Transverse colon (tissue), 4 donors: ENCODE measurements at regions not wholly inside any gene's neighbourhood (a gene's known extent, or its start where the extent isn't known, plus 50 kb on each side); places are given as distances from the start of the nearest gene placed in this dataset.
"Not testable (repeated sequence)": the region's sequence is repeated elsewhere in the genome, so short reads cannot be mapped to it uniquely, and the experiment has no call there.

Experiments
- DNase-seq: peaks from one replicate; pipeline ENCODE4 v3.0.0-alpha.2; 2019
- H3K27ac ChIP-seq, 4 donors: fragments of 200-600 bp; sonication (generic); 2 replicates each; pipeline ENCODE4 v1.5.1; 2016 to 2018; ENCODE audit warnings: inconsistent platforms in 4 of 4
- H3K27me3 ChIP-seq: fragments of 200-600 bp; sonication (generic); 2 replicates; pipeline ENCODE4 v1.5.1; 2017; ENCODE audit warnings: inconsistent platforms
- H3K36me3 ChIP-seq, 4 donors: fragments of 200-600 bp; sonication (generic); 2 replicates each; pipeline ENCODE4 v1.5.1; 2017 to 2019; ENCODE audit warnings: inconsistent platforms in 4 of 4
- H3K4me1 ChIP-seq, 4 donors: fragments of 200-600 bp; sonication (generic); 2 replicates each; pipeline ENCODE4 v1.5.1; 2017 to 2020; ENCODE audit warnings: inconsistent platforms in 4 of 4
- H3K4me3 ChIP-seq, 4 donors: fragments of 200-600 bp; sonication (generic); 1 replicate in 1 of 4; 2 replicates in 3 of 4; pipeline versions ENCODE4 v1.5.1 to v1.6.1; 2017 to 2019; ENCODE audit warnings: inconsistent platforms in 4 of 4
- H3K9me3 ChIP-seq, 2 donors: fragments of 200-600 bp; sonication (generic); 2 replicates each; pipeline ENCODE4 v1.5.1; 2017 to 2019; ENCODE audit warnings: inconsistent platforms in 2 of 2
- EP300 ChIP-seq: sonication (generic); formaldehyde crosslinking; IDR thresholded peaks from one replicate; pipeline ENCODE4 v1.6.1; 2017; ENCODE audit warnings: antibody characterized with exemption, low read depth
- POLR2A ChIP-seq: fragments of 450-650 bp; IDR thresholded peaks from one replicate; pipeline ENCODE4 v1.6.1; 2016; ENCODE audit warnings: antibody characterized with exemption, mild to moderate bottlenecking, moderate library complexity
- POLR2AphosphoS5 ChIP-seq, 3 donors: sonication (generic); formaldehyde crosslinking; IDR thresholded peaks; one replicate each; pipeline ENCODE4 v1.6.1; 2016; ENCODE audit warnings: antibody characterized with exemption in 3 of 3
- WGBS, 2 donors: methylation state at CpG; one replicate each; pipeline ENCODE4 v1.1.5; 2018; ENCODE audit warnings: low coverage in 1 of 2; 5-methylcytosine and 5-hydroxymethylcytosine counted together
- in situ Hi-C, 4 donors: fragments of 200-750 bp; cut with MboI; loops; one replicate each; pipeline versions ENCODE4 v1.15.0 to v1.15.1; 2017; ENCODE audit warnings: low sequenced_read_pairs in 3 of 4, low pct_ligation_motif_present in 1 of 4, low pct_unique_long_range_greater_than_20kb in 1 of 4
- intact Hi-C: fragments of 100-400 bp; cut with DNase I; formaldehyde crosslinking; loops from one replicate; pipeline ENCODE4 v1.15.1; 2023; ENCODE audit warnings: low total_unique reads
- TF ChIP-seq, protein P1 (sequence below), 5 experiments: fragments of 200-600 bp in 3 of 5; fragments of 450-650 bp in 2 of 5; sonication (generic) in 3 of 5; IDR thresholded peaks; 1 replicate in 2 of 5; 2 replicates in 3 of 5; pipeline ENCODE4 v1.5.1; 2016 to 2017; ENCODE audit warnings: antibody characterized with exemption in 5 of 5, inconsistent platforms in 3 of 5, mild to moderate bottlenecking in 2 of 5, moderate library complexity in 1 of 5

DNA sequence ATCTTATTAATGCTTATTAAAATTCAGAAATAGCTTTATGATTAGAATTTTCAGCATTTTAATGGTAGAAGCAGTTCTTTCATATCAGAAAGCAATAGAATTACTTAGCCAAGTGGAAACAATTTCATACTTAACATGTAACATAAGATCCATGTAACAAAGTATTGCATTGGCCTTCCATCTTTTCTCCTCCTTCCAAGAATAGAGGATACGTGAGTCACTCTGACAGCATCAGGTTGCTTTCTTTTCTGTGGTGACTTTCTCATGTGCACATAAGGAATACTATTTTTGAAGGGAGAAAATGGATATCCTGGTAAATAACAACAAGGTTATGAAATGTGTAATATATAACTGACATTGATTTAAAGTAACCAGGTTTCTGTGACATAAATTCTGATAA is 272.2 kb downstream of the ANXA1 start:
- no peak for TF ChIP-seq POLR2AphosphoS5 (IDR thresholded peaks at IDR 0.05)
- no peak for TF ChIP-seq POLR2A
- TF ChIP-seq, protein P1, sequence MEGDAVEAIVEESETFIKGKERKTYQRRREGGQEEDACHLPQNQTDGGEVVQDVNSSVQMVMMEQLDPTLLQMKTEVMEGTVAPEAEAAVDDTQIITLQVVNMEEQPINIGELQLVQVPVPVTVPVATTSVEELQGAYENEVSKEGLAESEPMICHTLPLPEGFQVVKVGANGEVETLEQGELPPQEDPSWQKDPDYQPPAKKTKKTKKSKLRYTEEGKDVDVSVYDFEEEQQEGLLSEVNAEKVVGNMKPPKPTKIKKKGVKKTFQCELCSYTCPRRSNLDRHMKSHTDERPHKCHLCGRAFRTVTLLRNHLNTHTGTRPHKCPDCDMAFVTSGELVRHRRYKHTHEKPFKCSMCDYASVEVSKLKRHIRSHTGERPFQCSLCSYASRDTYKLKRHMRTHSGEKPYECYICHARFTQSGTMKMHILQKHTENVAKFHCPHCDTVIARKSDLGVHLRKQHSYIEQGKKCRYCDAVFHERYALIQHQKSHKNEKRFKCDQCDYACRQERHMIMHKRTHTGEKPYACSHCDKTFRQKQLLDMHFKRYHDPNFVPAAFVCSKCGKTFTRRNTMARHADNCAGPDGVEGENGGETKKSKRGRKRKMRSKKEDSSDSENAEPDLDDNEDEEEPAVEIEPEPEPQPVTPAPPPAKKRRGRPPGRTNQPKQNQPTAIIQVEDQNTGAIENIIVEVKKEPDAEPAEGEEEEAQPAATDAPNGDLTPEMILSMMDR (IDR thresholded peaks at IDR 0.05) = no peak
- TF ChIP-seq EP300 = no peak
- Histone ChIP-seq H3K9me3 (no peaks in the 10 kb centered on the region), H3K27ac (no peak overlapping the region), H3K4me3 (no peak overlapping the region), H3K4me1 (no peaks in the 10 kb centered on the region), H3K27me3 (no peaks in the 10 kb centered on the region), H3K36me3 (no peaks in the 10 kb centered on the region)
- no peak for DNase-seq
- intact Hi-C loops (no loop called here), in situ Hi-C loops (no loop called here)
- 59 to 64% methylated on average over 1 of the region's 1 CpG for WGBS, 2 donors

DNA sequence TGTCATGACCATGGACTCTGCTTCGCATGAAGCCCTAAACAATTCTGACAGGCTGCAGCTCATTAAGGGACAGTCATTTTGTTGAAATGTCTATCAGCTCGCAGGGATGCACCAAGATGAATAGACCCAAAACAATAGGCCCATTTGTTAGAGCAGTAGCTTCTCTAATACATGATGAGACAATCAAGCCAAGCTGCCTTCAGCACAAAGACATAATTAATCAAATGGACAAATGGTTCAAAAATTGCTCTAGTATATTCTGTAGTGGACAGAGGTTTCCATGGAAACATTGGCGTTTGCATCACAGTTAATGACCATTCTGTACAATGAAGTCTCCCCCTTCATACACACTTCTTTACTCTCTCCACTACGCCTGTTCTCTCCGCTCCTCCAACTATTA is 274.6 kb downstream of the ANXA1 start:
- DNase-seq = no peak
- Histone ChIP-seq H3K4me1 (no peaks in the 10 kb centered on the region), H3K9me3 (no peaks in the 10 kb centered on the region), H3K4me3 (no peak overlapping the region), H3K27ac (no peak overlapping the region), H3K36me3 (no peaks in the 10 kb centered on the region), H3K27me3 (no peaks in the 10 kb centered on the region)
- TF ChIP-seq, protein P1 (IDR thresholded peaks at IDR 0.05) = no peak
- no peak for TF ChIP-seq POLR2A
- no peak for TF ChIP-seq POLR2AphosphoS5 (IDR thresholded peaks at IDR 0.05)
- no peak for TF ChIP-seq EP300
- intact Hi-C loops (no loop called here), in situ Hi-C loops (no loop called here)
- 40 to 44% methylated on average over 4 to 5 of the region's 5 CpGs for whole genome bisulfite sequencing, 2 donors

DNA sequence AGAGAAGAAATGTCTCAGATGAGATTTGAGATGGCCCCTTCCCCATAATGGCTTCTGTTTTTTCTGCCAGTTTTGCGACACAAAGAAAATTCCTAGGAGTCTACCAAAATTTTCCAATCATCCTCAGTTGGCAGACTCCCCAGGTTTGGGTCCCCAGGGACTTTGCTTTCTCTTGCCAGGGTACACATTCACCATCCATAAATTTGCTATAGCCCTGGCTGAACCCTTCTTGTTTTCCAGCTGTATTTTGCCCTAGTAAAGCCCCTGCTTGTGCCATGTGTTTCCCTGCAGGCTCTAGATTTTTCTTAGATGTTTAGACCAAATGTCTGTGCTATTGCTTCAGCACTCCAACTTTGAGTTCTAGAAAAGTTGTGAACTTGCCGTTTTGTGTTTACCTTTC is 283.2 kb downstream of the ANXA1 start:
- WGBS, 2 donors = 57 to 62% methylated on average over 2 of the region's 2 CpGs
- Histone ChIP-seq H3K4me1 (no peaks in the 10 kb centered on the region), H3K9me3 (no peaks in the 10 kb centered on the region), H3K27ac (no peak overlapping the region), H3K4me3 (no peak overlapping the region), H3K27me3 (no peaks in the 10 kb centered on the region), H3K36me3 (no peaks in the 10 kb centered on the region)
- intact Hi-C loops = no loop called here
- in situ Hi-C loops = no loop called here
- TF ChIP-seq, protein P1 (IDR thresholded peaks at IDR 0.05) = no peak
- TF ChIP-seq EP300 (no peak), POLR2AphosphoS5 (IDR thresholded peaks at IDR 0.05) (no peak), POLR2A (no peak)
- DNase-seq = no peak

DNA sequence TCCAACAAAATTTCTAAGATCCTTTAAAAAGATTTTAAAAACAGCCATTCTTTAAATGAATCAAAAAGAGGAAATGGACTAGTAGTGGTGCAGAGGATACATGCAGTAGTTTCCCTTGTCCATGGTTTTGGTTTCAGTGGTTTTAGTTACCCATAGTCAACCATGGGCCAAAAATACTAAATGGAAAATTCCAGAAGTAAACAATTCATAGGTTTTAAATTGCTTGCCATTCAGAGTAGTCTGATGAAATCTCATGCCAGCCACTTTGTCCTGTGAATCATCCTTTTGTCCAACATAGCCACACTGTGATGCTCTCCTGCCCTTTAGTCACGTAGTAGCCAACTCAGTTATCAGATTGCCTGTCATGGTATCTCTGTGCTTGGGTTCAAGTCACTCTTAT is 286.1 kb downstream of the ANXA1 start:
- in situ Hi-C loops (no loop called here), intact Hi-C loops (no loop called here)
- 39% methylated on average over 1 of the region's 1 CpG; no CpG with 5 or more reads in 1 of the 2 donors for WGBS, 2 donors
- Histone ChIP-seq H3K4me1 (no peaks in the 10 kb centered on the region), H3K27me3 (no peaks in the 10 kb centered on the region), H3K36me3 (no peaks in the 10 kb centered on the region), H3K4me3 (no peak overlapping the region), H3K27ac (no peak overlapping the region), H3K9me3 (no peaks in the 10 kb centered on the region)
- DNase-seq = no peak
- TF ChIP-seq EP300 (no peak), POLR2AphosphoS5 (IDR thresholded peaks at IDR 0.05) (no peak), POLR2A (no peak)
- TF ChIP-seq, protein P1 (IDR thresholded peaks at IDR 0.05) = no peak

DNA sequence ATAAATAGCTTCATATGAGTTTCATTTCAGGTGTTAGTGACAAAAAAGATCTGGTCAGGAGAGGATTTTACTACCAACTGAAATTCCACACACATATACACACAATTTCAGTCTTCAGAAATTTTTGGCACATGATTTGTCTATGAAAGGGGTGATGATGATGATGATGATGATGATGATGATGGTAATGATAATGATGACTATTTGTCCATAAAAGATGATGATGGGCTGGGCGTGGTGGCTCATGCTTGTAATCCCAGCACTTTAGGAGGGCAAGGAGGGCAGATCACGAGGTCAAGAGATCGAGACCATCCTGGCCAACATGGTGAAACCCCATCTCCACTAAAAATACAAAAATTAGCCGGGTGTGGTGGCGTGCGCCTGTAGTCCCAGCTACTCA is 288.2 kb downstream of the ANXA1 start:
- H3K4me1 ChIP-seq, H3K27ac ChIP-seq, H3K36me3 ChIP-seq, H3K27me3 ChIP-seq, DNase-seq, intact Hi-C loops, in situ Hi-C loops, H3K9me3 ChIP-seq, H3K4me3 ChIP-seq: not testable (repeated sequence)
- 79 to 86% methylated on average over 6 of the region's 6 CpGs for WGBS, 2 donors
